ENCODE measurements at regions not wholly inside any gene's neighbourhood (a gene's known extent, or its start where the extent isn't known, plus 50 kb on each side); places are given as distances from the start of the nearest gene placed in this dataset.
A peak's percentile ranks its signal among the peaks of the same experiment; 100 is the strongest.
"Not testable (repeated sequence)": the region's sequence is repeated elsewhere in the genome, so short reads cannot be mapped to it uniquely, and the experiment has no call there.

GRCh38 chr11:100445231-100445735 lies 241.8 kb upstream of the ARHGAP42 start:
- no peak for TF ChIP-seq CTCF (IDR thresholded peaks at IDR 0.05; ENCODE audit: insufficient read depth, low read length, severe bottlenecking)
- no peak for FAIRE-seq
- peaks cover 1% of the 10 kb centered on the region for H3K27me3 ChIP-seq (ENCODE audit: control insufficient read depth, insufficient read depth, low read length)
- H3K36me3 ChIP-seq (ENCODE audit: control insufficient read depth, insufficient read depth, low read length) = no peaks in the 10 kb centered on the region
- H3K4me3 ChIP-seq (ENCODE audit: low read depth, low read length) = no peak overlapping the region
- DNase-seq (ENCODE audit: low read depth) = peak; percentile 43

- not testable (repeated sequence) for DNase-seq (ENCODE audit: low read depth); FAIRE-seq; H3K4me3 ChIP-seq (ENCODE audit: low read depth, low read length); H3K36me3 ChIP-seq (ENCODE audit: control insufficient read depth, insufficient read depth, low read length); H3K27me3 ChIP-seq (ENCODE audit: control insufficient read depth, insufficient read depth, low read length)
Measured at GRCh38 chr11:100451801-100452460, 235.2 kb upstream of the ARHGAP42 start.

DNA sequence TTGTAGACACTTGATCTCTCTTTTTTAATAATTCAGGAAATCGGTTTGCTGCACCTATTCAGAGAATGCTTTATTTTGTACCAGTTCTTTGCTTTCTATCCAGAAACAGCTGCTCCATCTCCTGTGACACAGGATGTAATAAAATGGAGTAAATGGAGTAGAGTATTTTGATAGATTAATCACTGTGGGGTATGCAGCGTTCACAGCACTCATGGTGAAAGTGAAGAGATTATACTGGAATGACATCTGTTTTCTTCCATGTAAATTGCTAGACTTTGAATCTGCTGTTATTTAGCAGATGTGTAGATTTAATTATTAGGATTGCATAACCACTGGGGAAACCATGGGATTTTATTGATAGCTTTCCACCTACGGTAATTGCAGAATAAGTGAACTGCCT lies 227.3 kb upstream of the ARHGAP42 start:
- Histone ChIP-seq H3K27me3 (ENCODE audit: control insufficient read depth, insufficient read depth, low read length) (no peaks in the 10 kb centered on the region), H3K36me3 (ENCODE audit: control insufficient read depth, insufficient read depth, low read length) (no peaks in the 10 kb centered on the region), H3K4me3 (ENCODE audit: low read depth, low read length) (no peak overlapping the region)
- FAIRE-seq (no peak), DNase-seq (ENCODE audit: low read depth) (no peak)
- TF ChIP-seq CTCF (IDR thresholded peaks at IDR 0.05; ENCODE audit: insufficient read depth, low read length, severe bottlenecking) = no peak

DNA sequence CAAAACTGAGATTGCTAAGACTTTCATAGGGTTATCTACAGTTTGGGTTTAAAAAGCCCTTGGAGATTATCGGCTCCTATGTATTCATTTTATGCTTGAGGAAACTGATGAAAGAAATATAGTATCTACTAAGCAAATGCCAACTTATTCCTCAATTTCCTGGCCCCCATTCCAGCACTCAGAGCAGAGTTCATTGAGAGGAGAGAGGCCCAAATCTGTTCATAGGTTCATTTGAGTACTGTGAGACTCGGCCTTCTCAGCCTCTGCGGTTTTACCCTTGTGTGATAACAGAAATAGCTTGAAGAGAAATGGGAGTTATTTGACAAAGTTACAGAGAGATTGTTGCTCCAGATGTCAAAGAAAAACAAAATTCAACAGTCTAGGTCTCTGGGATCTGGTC lies 226.7 kb upstream of the ARHGAP42 start:
- H3K27me3 ChIP-seq (ENCODE audit: control insufficient read depth, insufficient read depth, low read length) = no peaks in the 10 kb centered on the region
- DNase-seq (ENCODE audit: low read depth) (no peak), FAIRE-seq (no peak)
- no peak for TF ChIP-seq CTCF (IDR thresholded peaks at IDR 0.05; ENCODE audit: insufficient read depth, low read length, severe bottlenecking)
- no peak overlapping the region for H3K4me3 ChIP-seq (ENCODE audit: low read depth, low read length)
- H3K36me3 ChIP-seq (ENCODE audit: control insufficient read depth, insufficient read depth, low read length) = no peaks in the 10 kb centered on the region

GRCh38 chr11:100467821-100468508 lies 219.1 kb upstream of the ARHGAP42 start:
- DNase-seq (ENCODE audit: low read depth) (no peak), FAIRE-seq (no peak)
- H3K36me3 ChIP-seq (ENCODE audit: control insufficient read depth, insufficient read depth, low read length) = no peaks in the 10 kb centered on the region
- no peak overlapping the region for H3K4me3 ChIP-seq (ENCODE audit: low read depth, low read length)
- TF ChIP-seq CTCF (IDR thresholded peaks at IDR 0.05; ENCODE audit: insufficient read depth, low read length, severe bottlenecking) = no peak
- no peaks in the 10 kb centered on the region for H3K27me3 ChIP-seq (ENCODE audit: control insufficient read depth, insufficient read depth, low read length)

GRCh38 chr11:100469835-100470234 lies 217.3 kb upstream of the ARHGAP42 start:
- FAIRE-seq = no peak
- Histone ChIP-seq H3K27me3 (ENCODE audit: control insufficient read depth, insufficient read depth, low read length) (no peaks in the 10 kb centered on the region), H3K36me3 (ENCODE audit: control insufficient read depth, insufficient read depth, low read length) (no peaks in the 10 kb centered on the region), H3K4me3 (ENCODE audit: low read depth, low read length) (no peak overlapping the region)
- no peak for DNase-seq (ENCODE audit: low read depth)
- no peak for TF ChIP-seq CTCF (IDR thresholded peaks at IDR 0.05; ENCODE audit: insufficient read depth, low read length, severe bottlenecking)
